Heart left ventricle (tissue), 13 donors: ENCODE measurements at regions not wholly inside any gene's neighbourhood (a gene's known extent, or its start where the extent isn't known, plus 50 kb on each side); places are given as distances from the start of the nearest gene placed in this dataset.

Experiments
- CTCF ChIP-seq, 12 donors: fragments of 200-600 bp; sonication (generic) in 4 of 12; IDR thresholded peaks; one replicate each; pipeline versions ENCODE4 v1.5.0 to v1.8.0; 2018 to 2022; ENCODE audit warnings: antibody characterized with exemption in 12 of 12, mild to moderate bottlenecking in 5 of 12
- POLR2A ChIP-seq, 2 donors: fragments of 450-650 bp; IDR thresholded peaks; one replicate each; pipeline ENCODE4 v1.6.1; 2017; ENCODE audit warnings: antibody characterized with exemption in 2 of 2, mild to moderate bottlenecking in 2 of 2, moderate library complexity in 2 of 2
- donor health status: ischemic (EF 13 %, LVEDD 7.1; RV severe dilation, severe dysfunction).
- donor health status: DM: no; HTN: yes; CAD: no.
- donor health status: DM: no; HTN: no; CAD: no.
- donor health status: ischemic (EF 25% LVEDD 6.9; RV normal size, moderate dysfunction).
- donor health status: ischemic (EF 25% LVEDD 5.7; RV mildly dilated, moderate dysfunction).
- donor health status: ischemic (EF 35%, LVEDD 5.7; RV mildly dilated, moderate dysfunction).
- donor health status: nonischemic (EF 11% LVEDD 7.7; RV severe dilation, severe dysfunction).
- donor health status: DM: yes; HTN: yes; CAD: no.
- donor health status: PGD.
- donor health status: ischemic (EF 29% LVEDD 5.4; RV normal size, mild dysfunction).
- donor health status: nonischemic (EF 23%, LVEDD 6.1; RV moderate dilation, normal function).

GRCh38 chr4:83921124-83921523, 385.2 kb downstream of the GPAT3 start:
- TF ChIP-seq CTCF (IDR thresholded peaks at IDR 0.05) (no peak), POLR2A (IDR thresholded peaks at IDR 0.05) (no peak)
